ENCODE measurements at regions not wholly inside any gene's neighbourhood (a gene's known extent, or its start where the extent isn't known, plus 50 kb on each side); places are given as distances from the start of the nearest gene placed in this dataset.

- DNase-seq (ENCODE audit: low read depth), result no peak
- no peaks in the 10 kb centered on the region for H3K27me3 ChIP-seq (ENCODE audit: control insufficient read depth, insufficient read depth, low read length)
- no peaks in the 10 kb centered on the region for H3K36me3 ChIP-seq (ENCODE audit: control insufficient read depth, insufficient read depth, low read length)
- TF ChIP-seq CTCF (IDR thresholded peaks at IDR 0.05; ENCODE audit: insufficient read depth, low read length, poor library complexity, severe bottlenecking), result no peak
- H3K4me3 ChIP-seq (ENCODE audit: low read depth, low read length), result no peak overlapping the region
These were observed 306.9 kb upstream of the SLIT2 start for GRCh38 chr4:19944806-19945205.

- DNase-seq (ENCODE audit: low read depth), result no peak
- no peak overlapping the region for H3K4me3 ChIP-seq (ENCODE audit: low read depth, low read length)
- TF ChIP-seq CTCF (IDR thresholded peaks at IDR 0.05; ENCODE audit: insufficient read depth, low read length, poor library complexity, severe bottlenecking), result no peak
- no peaks in the 10 kb centered on the region for H3K27me3 ChIP-seq (ENCODE audit: control insufficient read depth, insufficient read depth, low read length)
- H3K36me3 ChIP-seq (ENCODE audit: control insufficient read depth, insufficient read depth, low read length), result no peaks in the 10 kb centered on the region
These were observed 307.5 kb upstream of the SLIT2 start for GRCh38 chr4:19944251-19944650.

- no peak for TF ChIP-seq CTCF (IDR thresholded peaks at IDR 0.05; ENCODE audit: insufficient read depth, low read length, poor library complexity, severe bottlenecking)
- Histone ChIP-seq H3K4me3 (ENCODE audit: low read depth, low read length) (no peak overlapping the region), H3K27me3 (ENCODE audit: control insufficient read depth, insufficient read depth, low read length) (no peaks in the 10 kb centered on the region)
These were observed 310.3 kb upstream of the SLIT2 start for GRCh38 chr4:19941434-19941833.

GRCh38 chr4:19940861-19941260 is 310.8 kb upstream of the SLIT2 start:
- TF ChIP-seq CTCF (IDR thresholded peaks at IDR 0.05; ENCODE audit: insufficient read depth, low read length, poor library complexity, severe bottlenecking), result no peak
- no peaks in the 10 kb centered on the region for H3K36me3 ChIP-seq (ENCODE audit: control insufficient read depth, insufficient read depth, low read length)
- no peaks in the 10 kb centered on the region for H3K27me3 ChIP-seq (ENCODE audit: control insufficient read depth, insufficient read depth, low read length)
- no peak for DNase-seq (ENCODE audit: low read depth)
- no peak overlapping the region for H3K4me3 ChIP-seq (ENCODE audit: low read depth, low read length)

More at GRCh38 chr4:19941434-19941833, 310.3 kb upstream of the SLIT2 start:
- DNase-seq (ENCODE audit: low read depth), result no peak
- no peaks in the 10 kb centered on the region for H3K36me3 ChIP-seq (ENCODE audit: control insufficient read depth, insufficient read depth, low read length)

GRCh38 chr4:19936476-19936875 is 315.2 kb upstream of the SLIT2 start:
- DNase-seq (ENCODE audit: low read depth), result peak; percentile 38
- Histone ChIP-seq H3K4me3 (ENCODE audit: low read depth, low read length) (no peak overlapping the region), H3K27me3 (ENCODE audit: control insufficient read depth, insufficient read depth, low read length) (no peaks in the 10 kb centered on the region), H3K36me3 (ENCODE audit: control insufficient read depth, insufficient read depth, low read length) (no peaks in the 10 kb centered on the region)
- TF ChIP-seq CTCF (IDR thresholded peaks at IDR 0.05; ENCODE audit: insufficient read depth, low read length, poor library complexity, severe bottlenecking), result no peak

- no peak for DNase-seq (ENCODE audit: low read depth)
- TF ChIP-seq CTCF (IDR thresholded peaks at IDR 0.05; ENCODE audit: insufficient read depth, low read length, poor library complexity, severe bottlenecking), result no peak
- no peaks in the 10 kb centered on the region for H3K27me3 ChIP-seq (ENCODE audit: control insufficient read depth, insufficient read depth, low read length)
These were observed 321.0 kb upstream of the SLIT2 start for GRCh38 chr4:19930742-19931141.

More at GRCh38 chr4:19930742-19931141, 321.0 kb upstream of the SLIT2 start:
- no peaks in the 10 kb centered on the region for H3K36me3 ChIP-seq (ENCODE audit: control insufficient read depth, insufficient read depth, low read length)
- H3K4me3 ChIP-seq (ENCODE audit: low read depth, low read length), result no peak overlapping the region
